ENCODE measurements at regions not wholly inside any gene's neighbourhood (a gene's known extent, or its start where the extent isn't known, plus 50 kb on each side); places are given as distances from the start of the nearest gene placed in this dataset.

DNA sequence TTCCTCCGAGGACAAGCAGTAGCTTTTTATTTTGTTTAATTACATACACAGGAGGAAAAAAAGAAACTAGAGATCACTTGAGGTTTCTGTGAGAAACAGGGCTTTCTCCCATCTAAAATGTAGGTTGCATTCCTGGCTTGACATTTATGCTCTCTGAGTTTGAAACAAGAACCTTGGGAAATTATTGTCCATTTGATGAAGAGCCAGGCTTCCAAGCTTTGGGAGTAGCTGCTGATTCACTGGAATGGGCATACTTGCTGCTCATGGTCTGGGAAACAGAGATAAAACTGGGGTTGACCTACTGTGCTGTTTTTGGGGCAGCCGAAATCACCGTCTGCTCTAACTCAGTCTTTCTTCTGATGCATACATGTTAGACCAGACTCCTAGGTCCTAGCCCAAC lies 165.4 kb downstream of the MIS18A start:
- in situ Hi-C loops (cut with MboI; ENCODE audit: low sequenced_read_pairs in 4 of 4): no loop called here
- intact Hi-C loops (cut with DNase I; ENCODE audit: low total_unique reads): no loop called here
- ATAC-seq (no peak), DNase-seq (no peak)
- Histone ChIP-seq H3K36me3 (no peaks in the 10 kb centered on the region), H3K9me3 (no peaks in the 10 kb centered on the region), H3K27me3 (no peaks in the 10 kb centered on the region), H3K27ac (no peak overlapping the region), H3K4me3 (no peak overlapping the region), H3K4me1 (no peaks in the 10 kb centered on the region)
- TF ChIP-seq, protein P1, sequence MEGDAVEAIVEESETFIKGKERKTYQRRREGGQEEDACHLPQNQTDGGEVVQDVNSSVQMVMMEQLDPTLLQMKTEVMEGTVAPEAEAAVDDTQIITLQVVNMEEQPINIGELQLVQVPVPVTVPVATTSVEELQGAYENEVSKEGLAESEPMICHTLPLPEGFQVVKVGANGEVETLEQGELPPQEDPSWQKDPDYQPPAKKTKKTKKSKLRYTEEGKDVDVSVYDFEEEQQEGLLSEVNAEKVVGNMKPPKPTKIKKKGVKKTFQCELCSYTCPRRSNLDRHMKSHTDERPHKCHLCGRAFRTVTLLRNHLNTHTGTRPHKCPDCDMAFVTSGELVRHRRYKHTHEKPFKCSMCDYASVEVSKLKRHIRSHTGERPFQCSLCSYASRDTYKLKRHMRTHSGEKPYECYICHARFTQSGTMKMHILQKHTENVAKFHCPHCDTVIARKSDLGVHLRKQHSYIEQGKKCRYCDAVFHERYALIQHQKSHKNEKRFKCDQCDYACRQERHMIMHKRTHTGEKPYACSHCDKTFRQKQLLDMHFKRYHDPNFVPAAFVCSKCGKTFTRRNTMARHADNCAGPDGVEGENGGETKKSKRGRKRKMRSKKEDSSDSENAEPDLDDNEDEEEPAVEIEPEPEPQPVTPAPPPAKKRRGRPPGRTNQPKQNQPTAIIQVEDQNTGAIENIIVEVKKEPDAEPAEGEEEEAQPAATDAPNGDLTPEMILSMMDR (IDR thresholded peaks at IDR 0.05 in 4 of 5, conservative IDR thresholded peaks at IDR 0.05 in 1 of 5): no peak
- TF ChIP-seq POLR2A (IDR thresholded peaks at IDR 0.05): no peak

DNA sequence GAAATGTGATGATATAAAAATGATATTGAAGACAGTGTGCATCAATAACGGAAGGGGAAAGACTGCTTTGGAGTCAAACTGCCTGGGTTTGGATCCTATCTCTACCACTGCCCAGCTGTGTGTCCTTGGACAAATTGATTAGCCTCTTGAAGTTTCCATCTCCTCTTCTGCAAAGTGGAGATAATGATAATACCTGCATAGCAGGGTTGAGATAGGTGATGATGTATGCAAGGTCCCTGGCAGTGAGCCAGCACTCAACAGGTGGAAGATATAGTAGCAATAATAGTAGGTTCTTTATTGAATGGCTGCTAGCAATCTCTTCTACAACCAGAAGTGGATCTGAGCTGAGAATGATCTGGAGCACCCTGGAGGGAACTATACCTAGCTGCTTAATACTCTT lies 166.7 kb downstream of the MIS18A start:
- DNase-seq: no peak
- in situ Hi-C loops (cut with MboI; ENCODE audit: low sequenced_read_pairs in 4 of 4) (no loop called here), intact Hi-C loops (cut with DNase I; ENCODE audit: low total_unique reads) (no loop called here)
- Histone ChIP-seq H3K27ac (no peak overlapping the region), H3K4me1 (no peaks in the 10 kb centered on the region), H3K9me3 (no peaks in the 10 kb centered on the region), H3K27me3 (no peaks in the 10 kb centered on the region), H3K4me3 (no peak overlapping the region), H3K36me3 (no peaks in the 10 kb centered on the region)
- TF ChIP-seq POLR2A (IDR thresholded peaks at IDR 0.05): no peak
- TF ChIP-seq, protein P1 (IDR thresholded peaks at IDR 0.05 in 4 of 5, conservative IDR thresholded peaks at IDR 0.05 in 1 of 5): no peak
- ATAC-seq: no peak

DNA sequence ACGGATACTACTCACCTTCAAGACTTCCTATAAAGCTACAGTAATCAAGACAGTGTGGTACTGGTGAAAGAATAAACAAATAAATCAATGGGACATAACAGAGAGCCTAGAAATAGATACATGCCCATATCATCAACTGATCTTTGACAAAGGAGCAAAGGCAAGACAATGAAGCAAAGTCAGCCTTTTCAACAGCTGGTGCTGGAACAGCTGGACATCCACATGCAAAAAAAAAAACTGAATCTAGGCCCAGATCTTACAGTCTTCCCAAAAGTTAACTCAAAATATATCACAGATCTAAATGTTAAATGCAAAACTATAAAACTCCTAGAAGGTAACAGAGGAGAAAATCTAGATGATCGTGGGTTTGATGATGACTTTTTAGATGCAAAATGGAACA lies 170.3 kb downstream of the MIS18A start:
- ATAC-seq (no peak), DNase-seq (no peak)
- in situ Hi-C loops (cut with MboI; ENCODE audit: low sequenced_read_pairs in 4 of 4): no loop called here
- Histone ChIP-seq H3K27ac (no peak overlapping the region), H3K36me3 (no peaks in the 10 kb centered on the region), H3K27me3 (no peaks in the 10 kb centered on the region), H3K4me3 (no peak overlapping the region), H3K4me1 (no peaks in the 10 kb centered on the region), H3K9me3 (no peaks in the 10 kb centered on the region)
- intact Hi-C loops (cut with DNase I; ENCODE audit: low total_unique reads): no loop called here
- TF ChIP-seq POLR2A (IDR thresholded peaks at IDR 0.05): no peak
- TF ChIP-seq, protein P1 (IDR thresholded peaks at IDR 0.05 in 4 of 5, conservative IDR thresholded peaks at IDR 0.05 in 1 of 5): no peak

DNA sequence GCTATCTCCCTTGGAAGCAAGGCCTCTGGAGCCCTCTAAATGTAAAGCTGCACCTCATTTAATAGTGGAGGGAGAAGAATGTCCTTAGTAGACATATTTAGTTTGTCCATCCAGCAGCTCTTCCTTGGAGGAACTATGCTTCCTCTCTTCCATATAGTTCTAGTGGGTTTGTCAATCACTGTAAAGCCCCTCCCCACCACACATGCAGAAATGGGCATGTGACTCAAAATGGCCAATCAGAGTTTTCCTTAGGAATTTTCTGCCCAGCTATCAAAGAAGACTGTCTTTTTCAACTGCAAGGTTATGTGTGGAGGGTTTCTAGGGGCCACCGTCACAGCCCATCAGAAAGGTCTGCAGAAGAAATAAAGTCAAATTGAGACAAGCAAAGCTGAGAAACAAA lies 175.5 kb downstream of the MIS18A start:
- no peaks in the 10 kb centered on the region for H3K9me3 ChIP-seq
- H3K36me3 ChIP-seq: no peaks in the 10 kb centered on the region
- H3K27ac ChIP-seq: no peak overlapping the region
- TF ChIP-seq, protein P1 (IDR thresholded peaks at IDR 0.05 in 4 of 5, conservative IDR thresholded peaks at IDR 0.05 in 1 of 5): no peak
- no peak for TF ChIP-seq POLR2A (IDR thresholded peaks at IDR 0.05)
- no peak for DNase-seq
- in situ Hi-C loops (cut with MboI; ENCODE audit: low sequenced_read_pairs in 4 of 4): no loop called here
- no peak for ATAC-seq
- no peak overlapping the region for H3K4me3 ChIP-seq
- intact Hi-C loops (cut with DNase I; ENCODE audit: low total_unique reads): loop anchor here (5.0 kb wide), 1 partner anchor 39 kb away; no protein-coding TSS in a partner anchor
- no peaks in the 10 kb centered on the region for H3K27me3 ChIP-seq
- H3K4me1 ChIP-seq: peaks cover 0 to 3% of the 10 kb centered on the region in 2 donors

DNA sequence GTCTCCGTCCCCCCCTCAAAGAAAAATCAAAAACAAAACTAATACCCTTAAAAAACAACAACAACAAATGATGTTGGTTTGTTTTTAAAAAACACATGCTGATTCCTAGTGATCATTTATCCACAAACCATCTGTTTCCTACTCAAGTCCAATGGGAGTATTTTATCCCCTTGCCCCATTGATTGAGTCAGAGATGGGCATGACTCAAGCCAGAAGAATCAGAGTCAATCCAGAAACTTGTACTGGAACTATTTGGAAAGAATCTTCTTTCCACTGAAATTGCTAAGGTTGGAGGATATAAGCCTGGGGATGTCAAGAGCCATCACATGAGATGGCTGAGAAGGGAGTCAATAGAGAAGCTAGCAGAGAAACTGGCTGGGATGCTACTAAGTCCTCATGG lies 176.4 kb downstream of the MIS18A start:
- DNase-seq (no peak), ATAC-seq (no peak)
- peaks cover 0 to 3% of the 10 kb centered on the region in 2 donors for H3K4me1 ChIP-seq
- H3K4me3 ChIP-seq: no peak overlapping the region
- no peaks in the 10 kb centered on the region for H3K27me3 ChIP-seq
- TF ChIP-seq, protein P1 (IDR thresholded peaks at IDR 0.05 in 4 of 5, conservative IDR thresholded peaks at IDR 0.05 in 1 of 5): no peak
- TF ChIP-seq POLR2A (IDR thresholded peaks at IDR 0.05): no peak
- no peaks in the 10 kb centered on the region for H3K9me3 ChIP-seq
- intact Hi-C loops (cut with DNase I; ENCODE audit: low total_unique reads): loop anchor here (5.0 kb wide), 1 partner anchor 40 kb away; no protein-coding TSS in a partner anchor
- in situ Hi-C loops (cut with MboI; ENCODE audit: low sequenced_read_pairs in 4 of 4): no loop called here
- H3K27ac ChIP-seq: no peak overlapping the region
- H3K36me3 ChIP-seq: no peaks in the 10 kb centered on the region

All from gastrocnemius medialis (tissue), 4 donors.